Retinal pigment epithelial cell (primary cell): ENCODE measurements at regions not wholly inside any gene's neighbourhood (a gene's known extent, or its start where the extent isn't known, plus 50 kb on each side); places are given as distances from the start of the nearest gene placed in this dataset.

ENCODE experiments used
- DNase-seq: peaks from one replicate; pipeline ENCODE4 v3.0.0-alpha.2; 2010; ENCODE audit warnings: low read depth
- H3K4me3 ChIP-seq: 2 replicates; pipeline ENCODE4 v1.5.1; 2011; ENCODE audit warnings: mild to moderate bottlenecking, low read length, control low read depth, moderate library complexity
- TF ChIP-seq, protein P1 (sequence below): conservative IDR thresholded peaks from 2 replicates; pipeline ENCODE4 v1.5.1; 2011; ENCODE audit warnings: low read depth, low read length, control low read depth, inconsistent platforms

GRCh38 chr10:111249925-111250324 lies 173.1 kb downstream of the ADRA2A start:
- TF ChIP-seq, protein P1, sequence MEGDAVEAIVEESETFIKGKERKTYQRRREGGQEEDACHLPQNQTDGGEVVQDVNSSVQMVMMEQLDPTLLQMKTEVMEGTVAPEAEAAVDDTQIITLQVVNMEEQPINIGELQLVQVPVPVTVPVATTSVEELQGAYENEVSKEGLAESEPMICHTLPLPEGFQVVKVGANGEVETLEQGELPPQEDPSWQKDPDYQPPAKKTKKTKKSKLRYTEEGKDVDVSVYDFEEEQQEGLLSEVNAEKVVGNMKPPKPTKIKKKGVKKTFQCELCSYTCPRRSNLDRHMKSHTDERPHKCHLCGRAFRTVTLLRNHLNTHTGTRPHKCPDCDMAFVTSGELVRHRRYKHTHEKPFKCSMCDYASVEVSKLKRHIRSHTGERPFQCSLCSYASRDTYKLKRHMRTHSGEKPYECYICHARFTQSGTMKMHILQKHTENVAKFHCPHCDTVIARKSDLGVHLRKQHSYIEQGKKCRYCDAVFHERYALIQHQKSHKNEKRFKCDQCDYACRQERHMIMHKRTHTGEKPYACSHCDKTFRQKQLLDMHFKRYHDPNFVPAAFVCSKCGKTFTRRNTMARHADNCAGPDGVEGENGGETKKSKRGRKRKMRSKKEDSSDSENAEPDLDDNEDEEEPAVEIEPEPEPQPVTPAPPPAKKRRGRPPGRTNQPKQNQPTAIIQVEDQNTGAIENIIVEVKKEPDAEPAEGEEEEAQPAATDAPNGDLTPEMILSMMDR: no peak
- no peak overlapping the region for H3K4me3 ChIP-seq
- no peak for DNase-seq

DNA sequence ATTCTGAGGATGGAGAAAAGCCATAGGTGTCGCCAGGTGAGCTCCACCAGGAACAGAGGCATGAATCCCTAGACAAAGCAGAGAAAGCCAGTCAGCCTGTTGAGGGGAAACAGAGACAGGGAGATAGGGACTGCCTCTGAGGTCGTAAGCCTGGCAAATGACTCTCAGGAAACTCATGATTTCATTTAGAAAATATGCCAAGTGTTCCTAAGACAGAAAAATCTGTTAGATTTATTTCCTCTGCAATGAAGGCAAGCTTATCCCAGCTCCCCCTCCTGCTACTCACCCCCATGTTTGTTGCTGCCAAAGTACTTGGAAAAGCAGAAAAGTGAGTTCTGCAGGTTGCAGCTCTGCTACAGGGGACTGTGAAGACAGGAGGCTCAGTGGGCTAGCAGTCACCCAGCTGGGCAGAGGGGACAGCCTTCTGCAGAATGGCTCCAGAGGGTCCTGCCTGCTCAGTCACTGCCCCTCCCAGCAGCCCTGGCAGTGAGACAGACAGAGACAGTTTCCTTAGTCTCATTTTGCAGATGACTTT lies 184.3 kb downstream of the ADRA2A start:
- no peak overlapping the region for H3K4me3 ChIP-seq
- TF ChIP-seq, protein P1: no peak
- no peak for DNase-seq

GRCh38 chr10:111265341-111265740 lies 188.5 kb downstream of the ADRA2A start:
- DNase-seq: no peak
- TF ChIP-seq, protein P1: no peak
- no peak overlapping the region for H3K4me3 ChIP-seq

GRCh38 chr10:111266165-111266564 lies 189.3 kb downstream of the ADRA2A start:
- TF ChIP-seq, protein P1: no peak
- no peak for DNase-seq
- no peak overlapping the region for H3K4me3 ChIP-seq

GRCh38 chr10:111267673-111268072 lies 190.8 kb downstream of the ADRA2A start:
- DNase-seq: no peak
- no peak overlapping the region for H3K4me3 ChIP-seq
- TF ChIP-seq, protein P1: no peak

- TF ChIP-seq, protein P1: no peak
- H3K4me3 ChIP-seq: no peak overlapping the region
- no peak for DNase-seq
Observed at GRCh38 chr10:111273235-111273634, 196.4 kb downstream of the ADRA2A start.

- DNase-seq: no peak
- no peak overlapping the region for H3K4me3 ChIP-seq
- TF ChIP-seq, protein P1: no peak
Observed at GRCh38 chr10:111273635-111274034, 196.8 kb downstream of the ADRA2A start.
